HCT116 (cell line): ENCODE measurements at regions not wholly inside any gene's neighbourhood (a gene's known extent, or its start where the extent isn't known, plus 50 kb on each side); places are given as distances from the start of the nearest gene placed in this dataset.

Experiments
- ATAC-seq: fragments of 200-7000 bp; cut with Tn5 transposase; 2 replicates; pipeline ENCODE4 v1.9.1; 2020; ENCODE audit warnings: mild to moderate bottlenecking, moderate library complexity
- BruUV-seq: library from RNA; stranded (reverse); fragments of 400-500 nt; replicated peaks from 2 replicates; lab custom pipeline; 2021; lab: Mats Ljungman, UMichigan
- CTCF ChIA-PET: fragments of 300-600 bp; sonication (Branson Sonifier 250); formaldehyde crosslinking; loops from one replicate; lab custom pipeline; 2021; ENCODE audit warnings: antibody characterized with exemption; lab: Charles Lee
- POLR2A ChIA-PET: fragments of 300-600, 350-600 bp; sonication (Branson Sonifier 250); formaldehyde crosslinking; loops from one replicate; lab custom pipeline; 2021; ENCODE audit warnings: antibody characterized with exemption; lab: Charles Lee
- RAD21 ChIA-PET, 2 experiments: fragments of 300-600 bp; sonication (Branson Sonifier 250); formaldehyde crosslinking; loops; one replicate each; lab custom pipeline; 2023; ENCODE audit warnings: low total read pairs in 2 of 2; ENCODE audit not compliant: uncharacterized antibody in 2 of 2, unreplicated experiment in 2 of 2, low non-redundant PET in 1 of 2; lab: Charles Lee
- DNase-seq: peaks from one replicate; pipeline ENCODE4 v3.0.0-alpha.2; 2010; ENCODE audit warnings: low read depth, low spot score
- H2AFZ ChIP-seq: fragments of 200-600 bp; shearing (Covaris generic), sonication (generic); 2 replicates; pipeline ENCODE4 v1.6.1; 2017; ENCODE audit warnings: low read depth, mixed run types, mixed read lengths, antibody characterized with exemption, low read length; ENCODE audit not compliant: poor library complexity, severe bottlenecking
- H3K27ac ChIP-seq: 2 replicates; pipeline ENCODE4 v1.5.1; 2012; ENCODE audit warnings: low read depth, low read length
- H3K27me3 ChIP-seq: fragments of 200-600 bp; sonication (generic); 2 replicates; pipeline ENCODE4 v1.6.1; 2016; ENCODE audit warnings: mixed run types, low read length, mixed read lengths; ENCODE audit not compliant: insufficient read depth
- H3K36me3 ChIP-seq, 2 experiments: fragments of 200-500 bp in 1 of 2; fragments of 200-600 bp in 1 of 2; sonication (Bioruptor generic) in 1 of 2; sonication (generic) in 1 of 2; 2 replicates each; pipeline versions ENCODE4 v1.5.1 to v1.6.1; 2014 to 2016; ENCODE audit warnings: low read length in 2 of 2, inconsistent platforms in 1 of 2, mixed read lengths in 1 of 2, mixed run types in 1 of 2; ENCODE audit not compliant: insufficient read depth in 2 of 2, control insufficient read depth in 1 of 2
- H3K4me1 ChIP-seq, 2 experiments: fragments of 200-600 bp in 1 of 2; sonication (generic) in 1 of 2; 2 replicates each; pipeline versions ENCODE4 v1.5.1 to v1.6.1; 2012 to 2017; ENCODE audit warnings: low read length in 2 of 2, inconsistent platforms in 1 of 2, mild to moderate bottlenecking in 1 of 2, mixed read lengths in 1 of 2, mixed run types in 1 of 2, moderate library complexity in 1 of 2; ENCODE audit not compliant: insufficient read depth in 2 of 2, control insufficient read depth in 1 of 2
- H3K4me2 ChIP-seq: fragments of 200-600 bp; sonication (generic); 2 replicates; pipeline ENCODE4 v1.6.1; 2017; ENCODE audit warnings: mixed run types, low read length, mixed read lengths
- H3K4me3 ChIP-seq, 2 experiments: fragments of 200-600 bp in 1 of 2; sonication (generic) in 1 of 2; replicated peaks in 1 of 2; 2 replicates each; pipeline ENCODE4 v1.5.1; 2011 to 2016; ENCODE audit warnings: low read length in 2 of 2, control low read depth in 1 of 2, low read depth in 1 of 2, mild to moderate bottlenecking in 1 of 2, mixed read lengths in 1 of 2, mixed run types in 1 of 2
- H3K79me2 ChIP-seq: fragments of 200-600 bp; sonication (generic); 2 replicates; pipeline ENCODE4 v1.6.1; 2017; ENCODE audit warnings: mild to moderate bottlenecking, mixed run types, low read length, moderate library complexity, mixed read lengths; ENCODE audit not compliant: insufficient read depth
- H3K9ac ChIP-seq: fragments of 200-600 bp; sonication (generic); 2 replicates; pipeline ENCODE4 v1.6.1; 2016; ENCODE audit warnings: low read length, mixed read lengths
- H3K9me2 ChIP-seq: fragments of 200-600 bp; sonication (generic), shearing (Covaris generic); 2 replicates; pipeline ENCODE4 v1.6.1; 2017; ENCODE audit warnings: mixed run types, mild to moderate bottlenecking, moderate library complexity; ENCODE audit not compliant: insufficient read depth
- H3K9me3 ChIP-seq, 2 experiments: fragments of 200-500 bp in 1 of 2; fragments of 200-600 bp in 1 of 2; sonication (Bioruptor generic) in 1 of 2; sonication (generic) in 1 of 2; 2 replicates each; pipeline ENCODE4 v1.6.1; 2014 to 2017; ENCODE audit warnings: low read length in 2 of 2, mixed read lengths in 2 of 2, inconsistent platforms in 1 of 2, low read depth in 1 of 2, mild to moderate bottlenecking in 1 of 2, mixed run types in 1 of 2, moderate library complexity in 1 of 2; ENCODE audit not compliant: control insufficient read depth in 1 of 2, insufficient read depth in 1 of 2
- H4K20me1 ChIP-seq: fragments of 200-600 bp; sonication (generic), shearing (Covaris generic); 2 replicates; pipeline ENCODE4 v1.6.1; 2017; ENCODE audit warnings: mixed run types, mild to moderate bottlenecking, moderate library complexity; ENCODE audit not compliant: insufficient read depth
- ATF3 ChIP-seq: IDR thresholded peaks from 2 replicates; pipeline ENCODE4 v1.6.1; 2012
- CBX3 ChIP-seq: IDR thresholded peaks from 2 replicates; pipeline ENCODE4 v1.6.1; 2012; ENCODE audit warnings: low read depth
- CEBPB ChIP-seq: IDR thresholded peaks from 2 replicates; pipeline ENCODE4 v1.6.1; 2012; ENCODE audit warnings: low read depth
- CTCF ChIP-seq, 3 experiments: fragments of 200-600 bp in 1 of 3; sonication (generic) in 1 of 3; IDR thresholded peaks in 2 of 3; conservative IDR thresholded peaks in 1 of 3; 2 replicates each; pipeline ENCODE4 v1.5.1; 2012 to 2017; ENCODE audit warnings: low read depth in 2 of 3, low read length in 2 of 3, antibody characterized with exemption in 1 of 3, borderline replicate concordance in 1 of 3, control low read depth in 1 of 3, mild to moderate bottlenecking in 1 of 3, mixed read lengths in 1 of 3, mixed run types in 1 of 3, moderate library complexity in 1 of 3; ENCODE audit not compliant: insufficient read depth in 1 of 3
- EGR1 ChIP-seq: IDR thresholded peaks from 2 replicates; pipeline ENCODE4 v1.6.1; 2012; ENCODE audit warnings: low read depth
- EZH2 ChIP-seq: fragments of 200-600 bp; sonication (generic); IDR thresholded peaks from 2 replicates; pipeline ENCODE4 v1.6.1; 2017; ENCODE audit warnings: antibody characterized with exemption, mixed run types
- FOSL1 ChIP-seq: IDR thresholded peaks from 2 replicates; pipeline ENCODE4 v1.6.1; 2012; ENCODE audit warnings: low read depth
- JUND ChIP-seq: IDR thresholded peaks from 2 replicates; pipeline ENCODE4 v1.6.1; 2012
- POLR2A ChIP-seq: IDR thresholded peaks from 2 replicates; pipeline ENCODE4 v1.7.0; 2011; ENCODE audit warnings: borderline replicate concordance; ENCODE audit not compliant: insufficient read depth, insufficient read length; ENCODE audit errors: extremely low read depth
- POLR2AphosphoS5 ChIP-seq: IDR thresholded peaks from 2 replicates; pipeline ENCODE4 v1.6.1; 2011; ENCODE audit warnings: mild to moderate bottlenecking, low read depth, low read length, moderate library complexity
- RAD21 ChIP-seq: IDR thresholded peaks from 2 replicates; pipeline ENCODE4 v1.6.1; 2012; ENCODE audit warnings: low read depth, mild to moderate bottlenecking
- REST ChIP-seq: IDR thresholded peaks from 2 replicates; pipeline ENCODE4 v1.6.1; 2012; ENCODE audit warnings: low read depth
- SIN3A ChIP-seq: IDR thresholded peaks from 2 replicates; pipeline ENCODE4 v1.6.1; 2012; ENCODE audit warnings: low read depth
- SP1 ChIP-seq: IDR thresholded peaks from 2 replicates; pipeline ENCODE4 v1.6.1; 2012; ENCODE audit warnings: low read depth
- SRF ChIP-seq: IDR thresholded peaks from 2 replicates; pipeline ENCODE4 v1.6.1; 2012; ENCODE audit warnings: low read depth
- TCF7L2 ChIP-seq: IDR thresholded peaks from 2 replicates; pipeline ENCODE4 v1.7.0; 2011; ENCODE audit warnings: borderline replicate concordance, inconsistent platforms; ENCODE audit not compliant: insufficient read depth, insufficient read length; ENCODE audit errors: extremely low read depth
- YY1 ChIP-seq: IDR thresholded peaks from 2 replicates; pipeline ENCODE4 v1.6.1; 2011; ENCODE audit warnings: low read length, low read depth, moderate library complexity, mild to moderate bottlenecking; ENCODE audit not compliant: insufficient replicate concordance; ENCODE audit errors: extremely low read depth
- ZFX ChIP-seq: fragments of 450-650 bp; IDR thresholded peaks from 2 replicates; pipeline ENCODE4 v1.6.1; 2017
- intact Hi-C: fragments of 100-400 bp; cut with micrococcal nuclease; formaldehyde crosslinking; loops from 2 replicates; pipeline ENCODE4 v1.10.0; 2022
- TF ChIP-seq, protein P1 (sequence below): IDR thresholded peaks from 2 replicates; pipeline ENCODE4 v1.6.1; 2011; ENCODE audit warnings: mild to moderate bottlenecking, low read length, moderate library complexity; ENCODE audit not compliant: insufficient replicate concordance; ENCODE audit errors: extremely low read depth

GRCh38 chr5:167969998-167970397, 321.4 kb upstream of the WWC1 start:
- no peak overlapping the region for H3K4me2 ChIP-seq
- POLR2A ChIA-PET, result no interaction called here
- no peak for ATAC-seq

More at GRCh38 chr5:167969998-167970397, 321.4 kb upstream of the WWC1 start:
- no TSS peak for BruUV-seq
- TF ChIP-seq TCF7L2 (no peak), YY1 (no peak), CTCF (IDR thresholded peaks at IDR 0.05 in 2 of 3, conservative IDR thresholded peaks at IDR 0.05 in 1 of 3; ENCODE audit: borderline replicate concordance in 1 of 3, insufficient read depth in 1 of 3, low read depth in 2 of 3, low read length in 2 of 3) (no peak), SIN3A (no peak), POLR2AphosphoS5 (no peak), SP1 (no peak), ATF3 (no peak), POLR2A (no peak), JUND (no peak), CEBPB (no peak), RAD21 (no peak), SRF (no peak), FOSL1 (no peak), EGR1 (no peak), EZH2 (no peak), ZFX (no peak), REST (no peak), CBX3 (no peak)
- TF ChIP-seq, protein P1, sequence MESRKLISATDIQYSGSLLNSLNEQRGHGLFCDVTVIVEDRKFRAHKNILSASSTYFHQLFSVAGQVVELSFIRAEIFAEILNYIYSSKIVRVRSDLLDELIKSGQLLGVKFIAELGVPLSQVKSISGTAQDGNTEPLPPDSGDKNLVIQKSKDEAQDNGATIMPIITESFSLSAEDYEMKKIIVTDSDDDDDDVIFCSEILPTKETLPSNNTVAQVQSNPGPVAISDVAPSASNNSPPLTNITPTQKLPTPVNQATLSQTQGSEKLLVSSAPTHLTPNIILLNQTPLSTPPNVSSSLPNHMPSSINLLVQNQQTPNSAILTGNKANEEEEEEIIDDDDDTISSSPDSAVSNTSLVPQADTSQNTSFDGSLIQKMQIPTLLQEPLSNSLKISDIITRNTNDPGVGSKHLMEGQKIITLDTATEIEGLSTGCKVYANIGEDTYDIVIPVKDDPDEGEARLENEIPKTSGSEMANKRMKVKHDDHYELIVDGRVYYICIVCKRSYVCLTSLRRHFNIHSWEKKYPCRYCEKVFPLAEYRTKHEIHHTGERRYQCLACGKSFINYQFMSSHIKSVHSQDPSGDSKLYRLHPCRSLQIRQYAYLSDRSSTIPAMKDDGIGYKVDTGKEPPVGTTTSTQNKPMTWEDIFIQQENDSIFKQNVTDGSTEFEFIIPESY, result no peak
- RAD21 ChIA-PET, result no interaction called here
- Histone ChIP-seq H3K9me2 (no peaks in the 10 kb centered on the region), H3K9me3 (no peaks in the 10 kb centered on the region), H4K20me1 (no peaks in the 10 kb centered on the region), H3K27me3 (peaks cover 12% of the 10 kb centered on the region; the same call in 1 of the 2 replicates), H2AFZ (no peak overlapping the region), H3K4me1 (no peaks in the 10 kb centered on the region), H3K4me3 (no peak overlapping the region), H3K36me3 (no peaks in the 10 kb centered on the region), H3K79me2 (no peaks in the 10 kb centered on the region), H3K9ac (no peak overlapping the region), H3K27ac (no peak overlapping the region)
- no peak for DNase-seq
- intact Hi-C loops, result no loop called here
- CTCF ChIA-PET, result no interaction called here
